ENCODE measurements at regions not wholly inside any gene's neighbourhood (a gene's known extent, or its start where the extent isn't known, plus 50 kb on each side); places are given as distances from the start of the nearest gene placed in this dataset.

- Histone ChIP-seq H3K4me1 (ENCODE audit: control insufficient read depth in 1 of 2, insufficient read depth in 2 of 2, low read length in 2 of 2) (no peaks in the 10 kb centered on the region), H3K9me3 (ENCODE audit: control insufficient read depth in 1 of 2, insufficient read depth in 1 of 2, low read depth in 1 of 2, low read length in 2 of 2) (no peaks in the 10 kb centered on the region), H3K27me3 (ENCODE audit: insufficient read depth, low read length) (no peaks in the 10 kb centered on the region), H3K36me3 (ENCODE audit: control insufficient read depth in 1 of 2, insufficient read depth in 2 of 2, low read length in 2 of 2) (no peaks in the 10 kb centered on the region), H3K4me2 (ENCODE audit: low read length) (no peak overlapping the region), H3K27ac (ENCODE audit: low read depth, low read length) (no peak overlapping the region), H4K20me1 (ENCODE audit: insufficient read depth) (no peaks in the 10 kb centered on the region), H2AFZ (ENCODE audit: low read depth, low read length, poor library complexity, severe bottlenecking) (no peak overlapping the region), H3K4me3 (replicated peaks in 1 of 2; ENCODE audit: low read depth in 1 of 2, low read length in 2 of 2) (no peak overlapping the region), H3K9me2 (ENCODE audit: insufficient read depth) (no peaks in the 10 kb centered on the region), H3K9ac (ENCODE audit: low read length) (no peak overlapping the region), H3K79me2 (ENCODE audit: insufficient read depth, low read length) (no peaks in the 10 kb centered on the region)
- ChIA-PET CTCF (no interaction called here), RAD21 (ENCODE audit: low non-redundant PET in 1 of 2, low total read pairs in 2 of 2, uncharacterized antibody in 2 of 2, unreplicated experiment in 2 of 2) (no interaction called here), POLR2A (no interaction called here)
- intact Hi-C loops (cut with micrococcal nuclease): no loop called here
- ATAC-seq: no peak
- TF ChIP-seq EGR1 (IDR thresholded peaks at IDR 0.05; ENCODE audit: low read depth) (no peak), ATF3 (IDR thresholded peaks at IDR 0.05) (no peak), SP1 (IDR thresholded peaks at IDR 0.05; ENCODE audit: low read depth) (no peak), FOSL1 (IDR thresholded peaks at IDR 0.05; ENCODE audit: low read depth) (no peak), CBX3 (IDR thresholded peaks at IDR 0.05; ENCODE audit: low read depth) (no peak), SRF (IDR thresholded peaks at IDR 0.05; ENCODE audit: low read depth) (no peak), RAD21 (IDR thresholded peaks at IDR 0.05; ENCODE audit: low read depth) (no peak), SIN3A (IDR thresholded peaks at IDR 0.05; ENCODE audit: low read depth) (no peak), REST (IDR thresholded peaks at IDR 0.05; ENCODE audit: low read depth) (no peak), CEBPB (IDR thresholded peaks at IDR 0.05; ENCODE audit: low read depth) (no peak), MAX (IDR thresholded peaks at IDR 0.05) (no peak), ZBTB33 (IDR thresholded peaks at IDR 0.05; ENCODE audit: extremely low read depth, insufficient replicate concordance, low read length) (no peak), EZH2phosphoT487 (IDR thresholded peaks at IDR 0.05; ENCODE audit: borderline replicate concordance) (no peak), TCF7L2 (IDR thresholded peaks at IDR 0.05; ENCODE audit: borderline replicate concordance, extremely low read depth, insufficient read depth, insufficient read length) (no peak), ZFX (IDR thresholded peaks at IDR 0.05) (no peak)
- TF ChIP-seq, protein P1, sequence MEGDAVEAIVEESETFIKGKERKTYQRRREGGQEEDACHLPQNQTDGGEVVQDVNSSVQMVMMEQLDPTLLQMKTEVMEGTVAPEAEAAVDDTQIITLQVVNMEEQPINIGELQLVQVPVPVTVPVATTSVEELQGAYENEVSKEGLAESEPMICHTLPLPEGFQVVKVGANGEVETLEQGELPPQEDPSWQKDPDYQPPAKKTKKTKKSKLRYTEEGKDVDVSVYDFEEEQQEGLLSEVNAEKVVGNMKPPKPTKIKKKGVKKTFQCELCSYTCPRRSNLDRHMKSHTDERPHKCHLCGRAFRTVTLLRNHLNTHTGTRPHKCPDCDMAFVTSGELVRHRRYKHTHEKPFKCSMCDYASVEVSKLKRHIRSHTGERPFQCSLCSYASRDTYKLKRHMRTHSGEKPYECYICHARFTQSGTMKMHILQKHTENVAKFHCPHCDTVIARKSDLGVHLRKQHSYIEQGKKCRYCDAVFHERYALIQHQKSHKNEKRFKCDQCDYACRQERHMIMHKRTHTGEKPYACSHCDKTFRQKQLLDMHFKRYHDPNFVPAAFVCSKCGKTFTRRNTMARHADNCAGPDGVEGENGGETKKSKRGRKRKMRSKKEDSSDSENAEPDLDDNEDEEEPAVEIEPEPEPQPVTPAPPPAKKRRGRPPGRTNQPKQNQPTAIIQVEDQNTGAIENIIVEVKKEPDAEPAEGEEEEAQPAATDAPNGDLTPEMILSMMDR (IDR thresholded peaks at IDR 0.05 in 2 of 3, conservative IDR thresholded peaks at IDR 0.05 in 1 of 3; ENCODE audit: borderline replicate concordance in 1 of 3, insufficient read depth in 1 of 3, low read depth in 2 of 3, low read length in 2 of 3): no peak
- BruUV-seq (replicated peaks): no TSS peak
- DNase-seq (ENCODE audit: low read depth, low spot score): no peak
Observed at GRCh38 chrX:554271-554670, 76.3 kb upstream of the SHOX start.
